HCEC 1CT (cell line): ENCODE measurements at regions not wholly inside any gene's neighbourhood (a gene's known extent, or its start where the extent isn't known, plus 50 kb on each side); places are given as distances from the start of the nearest gene placed in this dataset.

Experiments used
- DNase-seq: peaks from one replicate; pipeline ENCODE4 v3.0.0-alpha.2; 2017

DNA sequence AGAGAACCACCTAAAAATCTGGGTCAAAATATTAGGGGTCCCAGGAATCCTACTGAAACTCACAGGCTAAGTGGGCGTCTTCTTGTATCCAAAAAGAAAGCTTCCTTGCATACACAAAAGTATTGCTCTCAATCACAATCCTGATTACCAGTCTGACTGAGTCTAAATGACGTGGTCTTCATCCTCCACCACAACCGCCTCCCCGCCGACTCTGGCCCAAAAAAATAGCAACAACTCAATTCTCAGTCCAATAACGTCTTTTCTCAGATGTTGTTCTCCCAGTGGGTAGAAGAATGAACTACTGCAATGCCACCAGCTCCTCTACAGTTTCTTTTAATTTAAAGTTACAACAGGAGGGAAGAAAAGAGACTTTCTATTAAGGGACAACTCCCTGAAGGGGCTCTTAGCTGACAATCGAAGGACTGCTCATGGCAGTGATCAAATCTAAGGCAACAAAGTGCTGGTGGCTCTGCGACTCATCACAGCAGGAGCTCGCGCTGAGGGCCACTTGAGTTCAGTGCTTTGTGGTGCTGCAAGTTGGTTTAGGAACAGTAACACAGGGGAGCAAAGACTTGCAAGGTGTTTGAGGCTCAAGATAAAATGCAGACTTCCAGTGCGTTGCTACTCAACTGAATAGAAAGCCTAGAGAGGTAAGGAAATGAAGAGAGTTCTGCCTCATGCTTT, 394.1 kb downstream of the BCAT1 start:
- DNase-seq: no peak

DNA sequence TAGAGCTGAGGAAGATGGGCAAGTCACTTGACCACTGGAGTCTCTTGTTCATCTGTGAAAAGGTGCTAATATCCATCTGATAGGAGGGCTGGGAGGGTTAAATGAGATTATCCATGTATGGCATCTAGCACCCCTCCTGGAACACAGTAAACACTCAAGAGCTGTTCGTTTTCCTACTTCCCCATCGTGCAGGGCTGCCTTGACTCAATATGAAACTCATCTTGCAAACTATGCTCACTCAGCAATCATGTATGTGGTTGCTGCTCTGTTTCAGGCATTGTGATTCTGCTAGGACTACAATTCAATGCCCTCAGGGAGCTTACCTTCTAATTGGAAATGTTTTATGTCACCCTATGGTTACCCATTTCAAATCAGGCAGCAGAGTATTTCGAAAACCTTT, 395.6 kb downstream of the BCAT1 start:
- no peak for DNase-seq

GRCh38 chr12:24551163-24551786, 397.6 kb downstream of the BCAT1 start:
- no peak for DNase-seq

GRCh38 chr12:24550609-24551008, 398.3 kb downstream of the BCAT1 start:
- no peak for DNase-seq

DNA sequence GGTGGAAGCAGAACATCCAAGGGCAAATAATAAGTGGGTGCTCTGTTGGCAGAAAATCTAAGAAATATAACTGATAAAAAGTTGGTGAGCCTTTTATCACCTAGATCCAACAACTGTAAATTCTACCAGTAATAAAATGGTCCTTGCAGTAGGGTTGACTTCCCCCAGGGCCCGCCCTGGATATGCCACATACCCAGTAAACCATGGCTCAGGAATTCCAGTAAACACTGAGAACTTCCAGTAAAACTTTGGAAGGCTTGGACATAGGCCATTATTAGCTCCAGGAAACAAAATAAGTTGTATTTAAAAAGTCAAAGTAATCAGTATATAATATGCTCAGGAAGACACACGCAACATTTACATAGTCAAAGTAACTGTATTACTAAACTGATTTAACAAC, 402.2 kb downstream of the BCAT1 start:
- DNase-seq: no peak

DNA sequence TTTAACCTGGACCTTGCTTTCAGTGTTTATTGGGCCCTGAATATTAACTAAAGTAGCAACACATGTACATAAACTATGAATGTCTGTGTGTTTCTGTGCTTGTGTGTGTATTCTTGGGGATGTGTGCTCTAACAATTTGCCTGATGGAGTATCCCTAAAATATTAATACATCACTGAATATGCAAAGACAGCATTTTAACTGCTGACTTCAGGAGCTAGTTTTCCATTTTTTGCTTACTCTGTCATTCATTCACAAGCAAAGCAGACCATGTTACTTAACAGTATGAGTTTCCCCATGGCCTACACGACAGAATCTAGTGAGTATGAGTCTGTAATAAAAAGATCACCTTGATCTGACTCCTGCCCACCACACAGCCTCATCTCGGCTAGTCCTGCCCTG, 402.8 kb downstream of the BCAT1 start:
- DNase-seq: no peak

GRCh38 chr12:24544368-24544767, 404.5 kb downstream of the BCAT1 start:
- peak; percentile 27 for DNase-seq

- no peak for DNase-seq
Measured at GRCh38 chr12:24541193-24541871, 407.6 kb downstream of the BCAT1 start.

GRCh38 chr12:24539646-24540045, 409.3 kb downstream of the BCAT1 start:
- peak; percentile 29 for DNase-seq

GRCh38 chr12:24537083-24537860, 411.6 kb downstream of the BCAT1 start:
- DNase-seq: no peak

DNA sequence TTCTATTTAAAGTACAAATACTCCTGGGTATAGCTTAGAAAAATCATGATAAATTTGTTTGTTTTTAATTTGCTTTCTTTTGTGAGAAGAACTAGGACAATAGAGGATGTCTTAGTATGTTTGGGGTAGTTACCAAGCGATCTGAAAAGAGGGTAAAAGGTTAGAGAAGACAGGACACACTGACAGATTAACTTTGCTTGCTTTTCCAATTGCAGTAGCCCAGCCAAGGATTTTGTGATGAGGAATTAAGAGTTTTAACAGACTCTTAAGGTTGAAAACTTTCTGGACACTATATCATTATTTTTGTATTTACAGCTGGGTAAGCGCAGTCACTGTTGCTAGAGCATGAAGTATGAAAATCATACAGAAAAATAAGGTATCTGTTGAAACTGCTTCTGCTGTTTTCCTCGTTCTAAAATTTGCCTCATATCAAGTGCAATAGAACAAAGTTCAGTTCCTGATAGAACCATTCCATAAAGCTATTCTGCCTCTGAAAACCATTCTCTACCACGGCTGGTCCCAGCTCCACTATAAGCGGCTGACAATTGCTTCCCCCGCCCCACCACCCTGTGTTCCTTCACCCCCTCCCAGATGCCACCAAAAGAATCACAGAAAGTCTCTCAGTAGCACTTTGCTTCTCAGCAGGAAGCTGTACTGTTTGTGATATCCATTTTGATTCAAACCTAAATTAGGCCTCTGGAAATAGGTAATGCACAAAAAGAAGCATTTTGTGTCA, 413.4 kb downstream of the BCAT1 start:
- DNase-seq: no peak

DNA sequence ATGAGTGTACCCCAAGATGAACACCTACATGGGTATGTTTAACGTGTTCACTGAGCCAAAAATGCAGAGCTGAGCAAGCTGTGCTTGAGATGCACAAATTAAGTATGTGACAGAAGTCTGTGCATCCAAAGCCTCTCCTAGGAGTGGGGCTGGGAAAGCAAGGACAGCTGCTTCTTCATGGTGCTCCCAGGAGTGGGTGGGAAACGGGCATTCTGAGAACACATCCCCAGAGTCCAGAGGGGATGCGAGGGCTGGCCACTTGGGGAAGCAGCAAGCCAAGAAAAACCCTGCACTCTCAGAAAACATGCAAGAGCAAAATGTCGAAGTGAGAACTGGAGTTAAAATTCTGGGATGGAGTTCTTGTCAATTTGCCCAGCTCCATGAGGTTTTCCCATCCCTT, 414.3 kb downstream of the BCAT1 start:
- DNase-seq: peak; percentile 39

GRCh38 chr12:24533716-24534352, 415.1 kb downstream of the BCAT1 start:
- DNase-seq: no peak

- peak; percentile 17 for DNase-seq
Measured at GRCh38 chr12:24530689-24531088, 418.2 kb downstream of the BCAT1 start.

DNA sequence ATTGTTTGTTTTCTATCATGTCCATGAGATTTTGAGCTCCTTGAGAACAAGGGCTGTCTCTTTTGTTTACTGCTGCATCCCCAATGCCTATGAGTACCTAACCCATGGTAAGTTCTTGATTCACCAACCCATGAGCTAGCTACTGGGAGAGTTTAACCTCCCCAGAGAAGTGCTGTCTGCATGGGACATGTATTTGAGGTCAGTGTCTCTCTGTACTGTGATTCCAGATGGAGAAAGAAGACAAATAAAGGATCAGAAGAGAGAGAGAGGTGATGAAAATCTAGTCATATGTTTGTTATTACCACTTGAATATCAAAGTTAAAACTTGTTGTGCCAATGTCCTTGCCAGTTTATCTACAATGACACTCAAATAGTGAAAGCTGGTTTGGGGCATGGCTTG, 421.8 kb downstream of the BCAT1 start:
- DNase-seq: no peak

- no peak for DNase-seq
Measured at GRCh38 chr12:24522736-24523135, 426.2 kb downstream of the BCAT1 start.

GRCh38 chr12:24519759-24520158, 429.1 kb downstream of the BCAT1 start:
- no peak for DNase-seq

GRCh38 chr12:24517000-24517399, 431.9 kb downstream of the BCAT1 start:
- DNase-seq: no peak

- no peak for DNase-seq
Measured at GRCh38 chr12:24510581-24511125, 438.2 kb downstream of the BCAT1 start.

- no peak for DNase-seq
Measured at GRCh38 chr12:24507827-24508226, 441.1 kb downstream of the BCAT1 start.

GRCh38 chr12:24505366-24506015, 443.4 kb downstream of the BCAT1 start:
- DNase-seq: no peak
